Mucosa of stomach (tissue), 1 donor: ENCODE measurements at regions not wholly inside any gene's neighbourhood (a gene's known extent, or its start where the extent isn't known, plus 50 kb on each side); places are given as distances from the start of the nearest gene placed in this dataset.
"Not testable (repeated sequence)": the region's sequence is repeated elsewhere in the genome, so short reads cannot be mapped to it uniquely, and the experiment has no call there.

Source experiments
- H3K27me3 ChIP-seq: one replicate; pipeline ENCODE4 v1.7.0; 2013; ENCODE audit warnings: mild to moderate bottlenecking, low read length; ENCODE audit not compliant: control insufficient read depth, insufficient read depth
- H3K36me3 ChIP-seq: one replicate; pipeline ENCODE4 v1.7.0; 2013; ENCODE audit warnings: low read length; ENCODE audit not compliant: control insufficient read depth, insufficient read depth
- H3K4me1 ChIP-seq: one replicate; pipeline ENCODE4 v1.7.0; 2013; ENCODE audit warnings: mild to moderate bottlenecking, low read length; ENCODE audit not compliant: control insufficient read depth, insufficient read depth
- H3K4me3 ChIP-seq: one replicate; pipeline ENCODE4 v1.7.0; 2013; ENCODE audit warnings: low read length
- H3K9ac ChIP-seq: one replicate; pipeline ENCODE4 v1.7.0; 2013; ENCODE audit warnings: mild to moderate bottlenecking, low read length, moderate library complexity
- H3K9me3 ChIP-seq: one replicate; pipeline ENCODE4 v1.7.0; 2013; ENCODE audit warnings: mild to moderate bottlenecking, low read length, moderate library complexity; ENCODE audit not compliant: control insufficient read depth
- donor health status: Pancreatic carcinoma.

GRCh38 chr6:169084557-169084956, 169.1 kb downstream of the THBS2 start:
- not testable (repeated sequence) for H3K4me1 ChIP-seq, H3K9me3 ChIP-seq, H3K4me3 ChIP-seq, H3K36me3 ChIP-seq, H3K9ac ChIP-seq, H3K27me3 ChIP-seq

DNA sequence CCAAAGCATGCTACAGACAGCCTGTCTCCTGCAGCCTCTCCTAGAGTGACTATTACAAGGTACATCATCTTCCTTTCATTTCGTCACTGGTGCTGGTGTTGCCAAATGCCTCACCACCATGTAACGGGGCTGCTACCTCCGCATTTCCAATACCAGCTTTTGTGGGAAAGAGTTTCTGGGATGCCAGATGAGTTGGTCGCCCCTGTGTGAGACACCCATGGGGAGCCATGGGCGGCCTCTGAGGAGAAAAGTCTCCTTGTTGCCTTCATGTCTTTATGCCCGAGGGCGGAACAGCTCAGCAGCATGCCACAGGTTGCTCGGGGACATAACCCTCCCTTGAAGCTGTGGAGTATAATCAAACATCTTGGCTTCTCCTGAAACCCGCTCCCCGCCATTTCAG, 169.6 kb downstream of the THBS2 start:
- Histone ChIP-seq H3K27me3 (no peaks in the 10 kb centered on the region), H3K4me3 (no peak overlapping the region), H3K4me1 (no peaks in the 10 kb centered on the region), H3K9me3 (no peaks in the 10 kb centered on the region), H3K36me3 (no peaks in the 10 kb centered on the region), H3K9ac (no peak overlapping the region)

- no peak overlapping the region for H3K4me3 ChIP-seq
- no peaks in the 10 kb centered on the region for H3K36me3 ChIP-seq
- no peaks in the 10 kb centered on the region for H3K9me3 ChIP-seq
- no peak overlapping the region for H3K9ac ChIP-seq
- H3K27me3 ChIP-seq = no peaks in the 10 kb centered on the region
- no peaks in the 10 kb centered on the region for H3K4me1 ChIP-seq
Observed at GRCh38 chr6:169083508-169083874, 170.2 kb downstream of the THBS2 start.

- Histone ChIP-seq H3K4me3 (no peak overlapping the region), H3K4me1 (no peaks in the 10 kb centered on the region), H3K9ac (no peak overlapping the region), H3K36me3 (no peaks in the 10 kb centered on the region), H3K27me3 (no peaks in the 10 kb centered on the region), H3K9me3 (no peaks in the 10 kb centered on the region)
Observed at GRCh38 chr6:169082817-169083507, 170.7 kb downstream of the THBS2 start.

- H3K36me3 ChIP-seq = no peaks in the 10 kb centered on the region
- no peak overlapping the region for H3K9ac ChIP-seq
- no peaks in the 10 kb centered on the region for H3K9me3 ChIP-seq
- no peak overlapping the region for H3K4me3 ChIP-seq
- H3K4me1 ChIP-seq = no peaks in the 10 kb centered on the region
- no peaks in the 10 kb centered on the region for H3K27me3 ChIP-seq
Observed at GRCh38 chr6:169082093-169082492, 171.6 kb downstream of the THBS2 start.

GRCh38 chr6:169081248-169081647, 172.4 kb downstream of the THBS2 start:
- no peaks in the 10 kb centered on the region for H3K4me1 ChIP-seq
- no peaks in the 10 kb centered on the region for H3K36me3 ChIP-seq
- no peaks in the 10 kb centered on the region for H3K27me3 ChIP-seq
- no peak overlapping the region for H3K9ac ChIP-seq
- H3K9me3 ChIP-seq = no peaks in the 10 kb centered on the region
- no peak overlapping the region for H3K4me3 ChIP-seq

GRCh38 chr6:169079650-169080049, 174.0 kb downstream of the THBS2 start:
- no peaks in the 10 kb centered on the region for H3K27me3 ChIP-seq
- H3K36me3 ChIP-seq = no peaks in the 10 kb centered on the region
- H3K4me3 ChIP-seq = no peak overlapping the region
- no peaks in the 10 kb centered on the region for H3K9me3 ChIP-seq
- H3K4me1 ChIP-seq = no peaks in the 10 kb centered on the region
- no peak overlapping the region for H3K9ac ChIP-seq

- H3K4me3 ChIP-seq = no peak overlapping the region
Observed at GRCh38 chr6:169078399-169079145, 175.1 kb downstream of the THBS2 start.

DNA sequence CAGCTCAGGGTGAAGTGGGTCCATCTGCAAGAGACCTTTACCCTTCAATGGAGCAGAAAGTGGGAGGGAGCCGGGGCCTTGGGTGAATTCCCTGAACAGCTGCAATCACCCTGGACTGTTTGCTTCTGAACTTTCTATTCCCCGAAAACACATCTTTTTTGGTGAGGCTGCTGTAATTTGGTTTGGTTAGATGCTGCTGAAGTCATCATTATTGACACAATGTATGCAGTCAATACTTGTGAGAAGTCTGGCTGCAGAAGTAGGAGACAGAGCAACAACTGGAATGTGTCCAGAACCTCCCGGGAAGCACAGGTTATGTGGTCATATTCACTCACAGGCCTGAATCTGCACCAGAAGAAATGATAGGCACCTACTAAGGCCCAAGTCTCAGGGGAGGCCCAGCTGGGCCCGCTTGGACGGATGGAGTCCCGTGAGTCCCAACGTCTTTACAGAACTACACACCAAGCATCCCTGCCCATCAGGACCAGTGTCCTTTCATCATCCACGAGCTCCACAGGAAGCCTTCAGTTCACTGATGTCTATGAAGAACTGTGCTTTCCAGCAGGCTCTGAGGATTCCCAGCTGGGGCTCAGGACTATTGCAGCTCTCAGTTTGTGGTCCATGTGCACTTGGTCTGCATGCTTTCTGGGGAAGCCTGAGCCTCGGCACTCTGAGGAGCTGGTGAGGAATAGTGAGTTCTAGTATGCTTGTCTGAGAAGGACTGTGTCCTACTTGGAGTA, 177.6 kb downstream of the THBS2 start:
- no peak overlapping the region for H3K9ac ChIP-seq
- no peaks in the 10 kb centered on the region for H3K36me3 ChIP-seq
- no peaks in the 10 kb centered on the region for H3K9me3 ChIP-seq
- H3K27me3 ChIP-seq = no peaks in the 10 kb centered on the region
- H3K4me1 ChIP-seq = no peaks in the 10 kb centered on the region
- no peak overlapping the region for H3K4me3 ChIP-seq

More at GRCh38 chr6:169078399-169079145, 175.1 kb downstream of the THBS2 start:
- no peaks in the 10 kb centered on the region for H3K36me3 ChIP-seq
- no peaks in the 10 kb centered on the region for H3K27me3 ChIP-seq
- H3K9me3 ChIP-seq = no peaks in the 10 kb centered on the region
- no peak overlapping the region for H3K9ac ChIP-seq
- no peaks in the 10 kb centered on the region for H3K4me1 ChIP-seq

DNA sequence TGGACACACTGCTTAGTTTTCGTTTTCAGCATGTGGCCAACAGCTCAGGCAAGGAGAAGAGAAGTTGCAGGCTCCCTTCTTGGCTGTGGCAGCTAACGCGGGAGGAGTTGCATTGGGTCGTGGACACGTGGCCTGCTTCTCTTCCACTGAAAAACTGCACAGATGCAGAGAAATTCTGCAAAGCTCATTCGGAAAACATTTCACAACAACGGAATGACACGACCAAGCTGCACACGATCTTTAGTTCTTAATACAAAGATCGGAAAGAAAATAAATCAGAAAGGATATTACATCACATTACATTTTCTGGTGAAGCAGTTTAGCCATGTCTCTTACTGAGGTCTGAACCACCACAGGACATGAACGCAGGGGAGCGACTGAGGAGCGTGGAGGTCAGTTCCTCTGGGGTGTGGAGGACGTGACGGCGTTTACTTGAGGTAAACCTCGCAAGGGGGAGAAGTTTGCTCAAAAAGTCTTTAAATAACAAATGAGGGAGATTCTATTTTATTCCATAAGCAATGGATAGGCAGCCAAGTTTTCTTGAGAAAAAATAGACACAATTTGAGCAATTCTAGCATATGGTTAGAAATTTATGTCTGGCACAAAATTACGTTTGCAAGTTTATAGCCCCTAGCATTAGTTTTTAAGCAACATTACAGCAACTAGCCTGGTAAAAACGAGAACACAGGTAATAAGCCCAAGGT, 178.3 kb downstream of the THBS2 start:
- H3K4me3 ChIP-seq = no peak overlapping the region

GRCh38 chr6:169074526-169074925, 179.1 kb downstream of the THBS2 start:
- no peaks in the 10 kb centered on the region for H3K36me3 ChIP-seq
- H3K9me3 ChIP-seq = no peaks in the 10 kb centered on the region
- H3K9ac ChIP-seq = no peak overlapping the region
- no peaks in the 10 kb centered on the region for H3K4me1 ChIP-seq
- H3K27me3 ChIP-seq = no peaks in the 10 kb centered on the region
- H3K4me3 ChIP-seq = no peak overlapping the region

More for the DNA sequence above, 178.3 kb downstream of the THBS2 start:
- Histone ChIP-seq H3K36me3 (no peaks in the 10 kb centered on the region), H3K4me1 (no peaks in the 10 kb centered on the region), H3K9ac (no peak overlapping the region), H3K9me3 (no peaks in the 10 kb centered on the region), H3K27me3 (no peaks in the 10 kb centered on the region)

DNA sequence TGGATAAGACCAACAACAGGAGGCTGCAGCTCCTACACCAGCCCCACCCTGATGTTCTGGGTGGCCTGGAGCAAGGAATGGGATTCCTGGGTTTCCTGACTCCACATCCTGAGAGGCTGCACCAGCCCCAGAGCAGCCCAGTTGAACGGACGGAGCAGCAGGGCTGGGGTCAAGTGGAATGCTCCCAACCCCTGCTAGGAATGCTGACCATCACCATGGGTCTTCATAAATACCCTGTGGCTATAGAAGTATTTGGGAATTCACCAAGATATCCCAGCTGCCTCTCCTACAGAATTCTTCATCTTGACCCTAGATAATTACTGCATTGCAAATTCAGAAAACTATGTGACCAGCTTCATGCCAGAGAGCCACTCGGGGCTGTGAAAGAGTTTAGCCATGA, 180.3 kb downstream of the THBS2 start:
- no peaks in the 10 kb centered on the region for H3K36me3 ChIP-seq
- no peak overlapping the region for H3K9ac ChIP-seq
- H3K4me1 ChIP-seq = no peaks in the 10 kb centered on the region
- H3K4me3 ChIP-seq = no peak overlapping the region
- H3K27me3 ChIP-seq = no peaks in the 10 kb centered on the region
- no peaks in the 10 kb centered on the region for H3K9me3 ChIP-seq
